RWPE1 (cell line): ENCODE measurements at regions not wholly inside any gene's neighbourhood (a gene's known extent, or its start where the extent isn't known, plus 50 kb on each side); places are given as distances from the start of the nearest gene placed in this dataset.

Experiments
- CTCF ChIA-PET: fragments of 350-600 bp; sonication (Branson Sonifier 250); formaldehyde crosslinking; extraction: SDS; loops from one replicate; lab custom pipeline; 2021; lab: Yijun Ruan, JAX
- POLR2A ChIA-PET: fragments of 400-600 bp; formaldehyde crosslinking; extraction: SDS; loops from one replicate; lab custom pipeline; 2020; ENCODE audit warnings: antibody characterized with exemption; ENCODE audit not compliant: low non-redundant PET; lab: Yijun Ruan, JAX
- DNase-seq: peaks from one replicate; pipeline ENCODE4 v3.0.0; 2012; ENCODE audit warnings: low spot score
- H3K27ac ChIP-seq: fragments of 450-650 bp; 2 replicates; pipeline ENCODE4 v1.5.1; 2017
- TF ChIP-seq, protein P1 (sequence below): fragments of 450-650 bp; conservative IDR thresholded peaks from 2 replicates; pipeline ENCODE4 v1.5.1; 2017; ENCODE audit warnings: low read depth, mild to moderate bottlenecking

DNA sequence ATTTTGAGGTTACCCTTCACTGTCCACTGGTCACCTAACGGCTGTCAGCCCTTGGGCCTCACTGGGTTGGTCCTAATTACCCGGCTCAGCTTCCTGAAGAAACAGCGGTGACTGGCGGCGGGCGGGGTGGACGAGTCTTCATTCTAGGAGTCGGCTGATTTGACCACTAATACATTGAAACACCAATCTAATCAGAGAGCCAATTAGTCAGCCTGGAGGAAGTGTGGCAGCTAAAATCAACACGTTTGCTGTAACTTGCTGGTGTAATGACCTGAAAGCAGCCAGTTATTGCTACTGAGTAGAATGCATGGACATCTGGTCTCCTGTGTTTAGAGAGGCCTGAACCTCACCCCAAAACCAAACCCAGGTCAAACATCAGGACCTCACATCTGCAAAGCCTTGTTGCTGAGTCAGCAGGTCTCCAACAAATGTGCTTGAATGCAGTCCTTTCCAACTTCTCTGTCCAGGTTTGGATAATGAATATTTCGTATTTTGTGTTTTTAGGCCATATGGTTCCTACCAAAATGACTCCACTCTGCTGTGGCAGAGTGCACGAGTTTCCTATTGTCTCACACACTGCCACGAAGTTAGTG, 496.4 kb downstream of the BRD1 start:
- ChIA-PET CTCF (no interaction called here), POLR2A (no interaction called here)
- TF ChIP-seq, protein P1, sequence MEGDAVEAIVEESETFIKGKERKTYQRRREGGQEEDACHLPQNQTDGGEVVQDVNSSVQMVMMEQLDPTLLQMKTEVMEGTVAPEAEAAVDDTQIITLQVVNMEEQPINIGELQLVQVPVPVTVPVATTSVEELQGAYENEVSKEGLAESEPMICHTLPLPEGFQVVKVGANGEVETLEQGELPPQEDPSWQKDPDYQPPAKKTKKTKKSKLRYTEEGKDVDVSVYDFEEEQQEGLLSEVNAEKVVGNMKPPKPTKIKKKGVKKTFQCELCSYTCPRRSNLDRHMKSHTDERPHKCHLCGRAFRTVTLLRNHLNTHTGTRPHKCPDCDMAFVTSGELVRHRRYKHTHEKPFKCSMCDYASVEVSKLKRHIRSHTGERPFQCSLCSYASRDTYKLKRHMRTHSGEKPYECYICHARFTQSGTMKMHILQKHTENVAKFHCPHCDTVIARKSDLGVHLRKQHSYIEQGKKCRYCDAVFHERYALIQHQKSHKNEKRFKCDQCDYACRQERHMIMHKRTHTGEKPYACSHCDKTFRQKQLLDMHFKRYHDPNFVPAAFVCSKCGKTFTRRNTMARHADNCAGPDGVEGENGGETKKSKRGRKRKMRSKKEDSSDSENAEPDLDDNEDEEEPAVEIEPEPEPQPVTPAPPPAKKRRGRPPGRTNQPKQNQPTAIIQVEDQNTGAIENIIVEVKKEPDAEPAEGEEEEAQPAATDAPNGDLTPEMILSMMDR = no peak
- DNase-seq = no peak
- H3K27ac ChIP-seq = no peak overlapping the region

DNA sequence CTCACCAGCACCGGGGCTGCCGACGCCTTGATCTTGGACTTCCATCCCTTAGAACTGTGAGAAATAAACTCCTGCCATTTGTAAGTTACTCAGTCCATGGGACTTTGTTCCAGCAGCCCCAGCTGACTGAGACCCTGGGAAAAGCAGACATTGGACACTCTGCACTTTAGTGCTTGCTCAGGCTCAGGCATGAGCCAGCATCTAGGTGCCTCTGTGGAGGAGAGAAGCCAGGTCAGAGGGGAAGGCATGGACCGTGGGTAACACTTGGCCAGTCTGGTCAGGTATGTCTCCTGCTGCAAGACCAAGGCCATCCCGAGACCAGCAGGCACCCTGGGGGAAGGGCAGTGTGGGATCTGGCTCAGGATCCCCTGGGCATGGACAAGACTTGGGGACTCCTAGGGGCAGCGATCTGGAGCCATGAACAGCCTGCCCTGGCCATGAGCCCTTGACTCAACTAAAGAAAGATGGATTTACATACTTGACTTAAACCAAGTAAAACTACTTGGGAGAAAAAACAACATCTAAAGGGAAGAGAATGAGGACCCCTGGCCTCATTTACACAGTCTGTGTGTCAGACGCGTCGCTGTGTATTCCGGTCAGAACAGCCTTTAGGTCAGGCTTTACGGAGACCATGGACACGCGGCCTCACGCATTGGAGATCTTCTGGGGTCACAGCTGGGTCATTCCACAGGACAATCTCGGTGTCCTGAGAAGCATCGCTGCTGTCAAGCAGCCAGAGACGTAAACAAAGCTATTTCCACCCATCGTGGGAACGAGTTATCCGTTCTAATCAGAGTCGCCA, 497.1 kb downstream of the BRD1 start:
- no peak overlapping the region for H3K27ac ChIP-seq
- POLR2A ChIA-PET = no interaction called here
- no peak for DNase-seq
- CTCF ChIA-PET = no interaction called here
- TF ChIP-seq, protein P1 = no peak

DNA sequence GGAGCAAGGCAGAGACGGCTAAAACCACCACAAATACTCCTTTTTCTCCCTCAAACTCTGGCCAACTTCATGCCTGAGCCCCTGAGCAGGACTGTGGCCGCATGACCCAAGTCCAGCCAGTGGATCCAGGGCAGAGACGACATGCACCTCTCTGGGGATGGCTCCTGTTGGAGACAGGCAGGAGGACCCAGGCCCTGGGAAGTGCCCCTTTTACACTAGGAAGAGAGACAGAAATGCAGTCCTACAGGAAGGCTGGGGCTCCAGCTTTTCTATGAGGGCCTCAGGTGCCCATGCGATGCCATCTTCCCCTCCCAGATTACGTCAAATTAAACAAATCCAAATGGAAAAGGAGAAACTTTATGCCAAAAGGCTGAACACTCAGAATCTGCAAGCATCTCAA, 498.0 kb downstream of the BRD1 start:
- H3K27ac ChIP-seq = no peak overlapping the region
- ChIA-PET CTCF (no interaction called here), POLR2A (no interaction called here)
- DNase-seq = no peak
- TF ChIP-seq, protein P1 = no peak

DNA sequence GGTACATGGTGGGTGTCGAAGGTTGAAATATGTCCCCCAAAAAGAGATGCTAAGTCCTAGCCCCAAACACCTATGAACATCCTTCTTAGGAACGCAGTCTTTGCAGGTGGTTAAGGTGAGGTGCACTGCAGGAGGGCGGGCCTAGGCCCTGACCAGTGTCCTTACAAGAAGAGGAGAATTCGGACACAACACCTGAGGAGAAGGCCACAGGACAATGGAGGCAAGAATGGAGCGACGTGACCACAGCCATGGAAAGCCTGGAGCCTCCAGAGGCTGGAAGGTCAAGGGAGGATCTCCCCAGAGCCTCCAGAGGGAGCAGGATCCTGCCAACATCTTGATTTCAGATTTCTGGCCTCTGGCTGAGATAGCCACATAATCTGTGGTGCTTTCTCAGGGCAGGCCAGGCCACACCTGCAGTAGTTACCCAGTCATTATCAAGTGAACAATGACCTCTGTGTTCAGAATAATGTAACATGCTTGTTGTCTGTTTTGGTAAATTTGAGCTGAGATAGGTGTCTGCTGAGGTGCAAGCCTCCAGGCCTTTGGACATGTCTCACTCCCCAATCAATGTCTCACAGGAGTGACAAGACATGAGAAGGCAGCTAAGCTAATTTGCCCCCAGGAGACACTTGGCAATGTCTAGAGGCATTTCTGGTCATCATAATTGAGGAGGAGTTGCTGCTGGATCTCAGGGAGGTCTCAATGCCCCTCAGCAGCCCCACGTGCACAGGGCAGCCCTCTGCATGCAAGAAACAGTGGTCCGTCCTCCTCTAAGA, 498.9 kb downstream of the BRD1 start:
- ChIA-PET CTCF (no interaction called here), POLR2A (no interaction called here)
- TF ChIP-seq, protein P1 = no peak
- DNase-seq = no peak
- no peak overlapping the region for H3K27ac ChIP-seq

DNA sequence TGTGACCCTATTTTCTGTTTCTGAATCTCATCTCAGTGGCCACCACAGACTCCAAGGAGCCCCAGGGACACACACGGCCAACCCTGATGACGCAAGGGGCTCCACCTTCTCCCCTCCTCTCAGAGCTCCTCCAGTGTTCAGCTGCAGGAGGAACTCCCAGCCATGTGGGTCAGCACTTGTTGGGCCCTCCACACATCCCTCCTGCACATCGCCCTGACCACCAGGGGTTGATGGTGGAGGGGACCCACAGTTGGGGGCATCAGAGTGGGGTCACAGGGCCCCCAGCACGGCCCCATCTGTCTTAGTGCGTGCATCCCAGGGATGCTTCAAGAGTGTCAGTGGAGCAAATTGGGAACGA, 499.6 kb downstream of the BRD1 start:
- no peak overlapping the region for H3K27ac ChIP-seq
- TF ChIP-seq, protein P1 = no peak
- ChIA-PET POLR2A (no interaction called here), CTCF (no interaction called here)
- no peak for DNase-seq

DNA sequence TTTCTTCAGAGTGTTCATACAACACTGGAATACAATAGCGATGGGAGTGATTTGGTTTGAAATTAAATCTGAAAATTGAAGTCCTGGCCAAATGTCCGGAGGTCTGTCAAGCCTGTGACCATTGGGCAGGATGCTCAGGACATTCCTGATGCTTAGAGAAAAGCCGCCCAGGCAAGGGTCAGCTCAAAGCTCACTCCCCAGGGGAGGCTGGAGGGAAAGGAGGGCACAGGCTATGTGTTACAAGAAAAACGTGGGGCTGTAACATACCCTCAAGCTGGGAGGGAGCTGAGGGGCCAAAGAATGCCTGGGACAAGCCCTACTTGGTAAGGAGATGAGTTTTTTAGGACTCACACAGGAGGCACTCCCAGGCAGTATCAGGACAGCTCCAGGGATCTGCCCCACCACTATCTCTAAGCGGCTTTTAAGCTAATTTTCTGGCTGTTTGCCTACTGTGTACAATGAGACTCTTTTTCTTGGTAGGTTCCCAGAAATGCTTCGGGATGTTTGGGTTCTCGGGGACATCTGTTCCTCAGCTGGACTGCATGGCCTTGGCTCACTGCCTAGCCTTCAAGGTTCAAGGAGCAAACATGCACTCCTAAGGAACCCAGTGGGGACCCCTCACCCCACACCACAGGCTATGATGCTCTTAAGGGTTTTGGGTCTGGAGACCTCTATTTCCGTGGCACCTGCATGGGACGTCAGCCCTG, 500.1 kb downstream of the BRD1 start:
- DNase-seq = no peak
- TF ChIP-seq, protein P1 = no peak
- ChIA-PET CTCF (no interaction called here), POLR2A (no interaction called here)
- H3K27ac ChIP-seq = no peak overlapping the region
